MG63 (cell line): ENCODE measurements at regions not wholly inside any gene's neighbourhood (a gene's known extent, or its start where the extent isn't known, plus 50 kb on each side); places are given as distances from the start of the nearest gene placed in this dataset.
"Not testable (repeated sequence)": the region's sequence is repeated elsewhere in the genome, so short reads cannot be mapped to it uniquely, and the experiment has no call there.

Experiments
- DNase-seq: peaks from one replicate; pipeline ENCODE4 v3.0.0-alpha.2; 2020
- H3K27me3 ChIP-seq: fragments of 250-450 bp; sonication (Bioruptor Pico); 2 replicates; pipeline ENCODE4 v1.5.1; 2020; ENCODE audit warnings: mild to moderate bottlenecking, moderate library complexity
- H3K36me3 ChIP-seq: fragments of 250-450 bp; sonication (Bioruptor Pico); 2 replicates; pipeline ENCODE4 v1.5.1; 2020; ENCODE audit warnings: mild to moderate bottlenecking, moderate library complexity
- H3K4me3 ChIP-seq: fragments of 250-450 bp; sonication (Bioruptor Pico); 2 replicates; pipeline ENCODE4 v1.5.1; 2020; ENCODE audit warnings: mild to moderate bottlenecking, moderate library complexity
- H3K9me3 ChIP-seq: fragments of 250-450 bp; sonication (Bioruptor Pico); 2 replicates; pipeline ENCODE4 v1.5.1; 2020; ENCODE audit warnings: mild to moderate bottlenecking, moderate library complexity

- no peak for DNase-seq
- Histone ChIP-seq H3K27me3 (no peaks in the 10 kb centered on the region; the same call in 1 of the 2 replicates), H3K36me3 (no peaks in the 10 kb centered on the region), H3K9me3 (no peaks in the 10 kb centered on the region), H3K4me3 (no peak overlapping the region)
These were observed 621.9 kb upstream of the SPRY2 start for GRCh38 chr13:80962855-80963254.

- H3K9me3 ChIP-seq, result no peaks in the 10 kb centered on the region
- no peak for DNase-seq
- no peaks in the 10 kb centered on the region for H3K36me3 ChIP-seq
- no peaks in the 10 kb centered on the region; the same call in 1 of the 2 replicates for H3K27me3 ChIP-seq
- no peak overlapping the region for H3K4me3 ChIP-seq
These were observed 621.2 kb upstream of the SPRY2 start for GRCh38 chr13:80962173-80962572.

- Histone ChIP-seq H3K36me3 (no peaks in the 10 kb centered on the region), H3K4me3 (no peak overlapping the region), H3K9me3 (no peaks in the 10 kb centered on the region), H3K27me3 (no peaks in the 10 kb centered on the region)
- no peak for DNase-seq
These were observed 616.2 kb upstream of the SPRY2 start for GRCh38 chr13:80957019-80957655.

- Histone ChIP-seq H3K9me3 (no peaks in the 10 kb centered on the region), H3K4me3 (no peak overlapping the region), H3K36me3 (no peaks in the 10 kb centered on the region), H3K27me3 (no peaks in the 10 kb centered on the region)
- DNase-seq, result no peak
These were observed 614.6 kb upstream of the SPRY2 start for GRCh38 chr13:80955501-80955900.

- DNase-seq, result no peak
- Histone ChIP-seq H3K4me3 (no peak overlapping the region), H3K36me3 (no peaks in the 10 kb centered on the region), H3K27me3 (no peaks in the 10 kb centered on the region), H3K9me3 (no peaks in the 10 kb centered on the region)
These were observed 611.2 kb upstream of the SPRY2 start for GRCh38 chr13:80952158-80952557.

GRCh38 chr13:80946008-80946802 lies 605.3 kb upstream of the SPRY2 start:
- Histone ChIP-seq H3K36me3 (no peaks in the 10 kb centered on the region), H3K4me3 (no peak overlapping the region), H3K27me3 (no peaks in the 10 kb centered on the region), H3K9me3 (no peaks in the 10 kb centered on the region)
- DNase-seq, result no peak

- no peaks in the 10 kb centered on the region for H3K9me3 ChIP-seq
- no peak overlapping the region for H3K4me3 ChIP-seq
- no peaks in the 10 kb centered on the region for H3K27me3 ChIP-seq
- H3K36me3 ChIP-seq, result no peaks in the 10 kb centered on the region
- no peak for DNase-seq
These were observed 604.4 kb upstream of the SPRY2 start for GRCh38 chr13:80945328-80945727.

- Histone ChIP-seq H3K36me3 (no peaks in the 10 kb centered on the region), H3K27me3 (no peaks in the 10 kb centered on the region), H3K4me3 (no peak overlapping the region), H3K9me3 (no peaks in the 10 kb centered on the region)
- DNase-seq, result no peak
These were observed 598.7 kb upstream of the SPRY2 start for GRCh38 chr13:80939581-80939980.

GRCh38 chr13:80931766-80932165 lies 590.8 kb upstream of the SPRY2 start:
- no peaks in the 10 kb centered on the region for H3K27me3 ChIP-seq
- no peak overlapping the region for H3K4me3 ChIP-seq
- H3K9me3 ChIP-seq, result no peaks in the 10 kb centered on the region
- no peaks in the 10 kb centered on the region for H3K36me3 ChIP-seq
- no peak for DNase-seq

- H3K9me3 ChIP-seq, result no peaks in the 10 kb centered on the region
- no peaks in the 10 kb centered on the region for H3K36me3 ChIP-seq
- H3K4me3 ChIP-seq, result no peak overlapping the region
- H3K27me3 ChIP-seq, result no peaks in the 10 kb centered on the region
- no peak for DNase-seq
These were observed 590.2 kb upstream of the SPRY2 start for GRCh38 chr13:80931118-80931517.

- Histone ChIP-seq H3K27me3 (no peaks in the 10 kb centered on the region), H3K9me3 (no peaks in the 10 kb centered on the region), H3K4me3 (no peak overlapping the region), H3K36me3 (no peaks in the 10 kb centered on the region)
- DNase-seq, result no peak
These were observed 587.3 kb upstream of the SPRY2 start for GRCh38 chr13:80928241-80928640.

- DNase-seq, H3K9me3 ChIP-seq, H3K27me3 ChIP-seq: not testable (repeated sequence)
These were observed 585.1 kb upstream of the SPRY2 start for GRCh38 chr13:80926024-80926423.

GRCh38 chr13:80924596-80924995 lies 583.7 kb upstream of the SPRY2 start:
- no peak for DNase-seq
- Histone ChIP-seq H3K4me3 (no peak overlapping the region), H3K9me3 (no peaks in the 10 kb centered on the region), H3K36me3 (no peaks in the 10 kb centered on the region), H3K27me3 (no peaks in the 10 kb centered on the region)

More at GRCh38 chr13:80926024-80926423, 585.1 kb upstream of the SPRY2 start:
- not testable (repeated sequence) for H3K4me3 ChIP-seq, H3K36me3 ChIP-seq

- Histone ChIP-seq H3K9me3 (no peaks in the 10 kb centered on the region), H3K27me3 (no peaks in the 10 kb centered on the region), H3K4me3 (no peak overlapping the region), H3K36me3 (no peaks in the 10 kb centered on the region)
- DNase-seq, result no peak
These were observed 583.0 kb upstream of the SPRY2 start for GRCh38 chr13:80923907-80924306.

GRCh38 chr13:80921971-80922370 lies 581.0 kb upstream of the SPRY2 start:
- H3K36me3 ChIP-seq, result no peaks in the 10 kb centered on the region
- H3K9me3 ChIP-seq, result no peaks in the 10 kb centered on the region
- DNase-seq, result no peak
- H3K4me3 ChIP-seq, result no peak overlapping the region
- H3K27me3 ChIP-seq, result no peaks in the 10 kb centered on the region

GRCh38 chr13:80921541-80921940 lies 580.6 kb upstream of the SPRY2 start:
- Histone ChIP-seq H3K27me3 (no peaks in the 10 kb centered on the region), H3K36me3 (no peaks in the 10 kb centered on the region), H3K9me3 (no peaks in the 10 kb centered on the region), H3K4me3 (no peak overlapping the region)
- DNase-seq, result no peak

- no peaks in the 10 kb centered on the region for H3K27me3 ChIP-seq
- no peak overlapping the region for H3K4me3 ChIP-seq
- no peaks in the 10 kb centered on the region for H3K36me3 ChIP-seq
- no peak for DNase-seq
- no peaks in the 10 kb centered on the region for H3K9me3 ChIP-seq
These were observed 565.9 kb upstream of the SPRY2 start for GRCh38 chr13:80906860-80907259.

GRCh38 chr13:80904386-80904785 lies 563.5 kb upstream of the SPRY2 start:
- Histone ChIP-seq H3K36me3 (no peaks in the 10 kb centered on the region), H3K27me3 (no peaks in the 10 kb centered on the region), H3K4me3 (no peak overlapping the region), H3K9me3 (no peaks in the 10 kb centered on the region)
- no peak for DNase-seq
